Ecto neural progenitor cell (in vitro differentiated cells): ENCODE measurements at regions not wholly inside any gene's neighbourhood (a gene's known extent, or its start where the extent isn't known, plus 50 kb on each side); places are given as distances from the start of the nearest gene placed in this dataset.
"Not testable (repeated sequence)": the region's sequence is repeated elsewhere in the genome, so short reads cannot be mapped to it uniquely, and the experiment has no call there.

ENCODE experiments used
- DNase-seq: peaks from one replicate; pipeline ENCODE4 v3.0.0-alpha.2; 2018; ENCODE audit warnings: low spot score

DNA sequence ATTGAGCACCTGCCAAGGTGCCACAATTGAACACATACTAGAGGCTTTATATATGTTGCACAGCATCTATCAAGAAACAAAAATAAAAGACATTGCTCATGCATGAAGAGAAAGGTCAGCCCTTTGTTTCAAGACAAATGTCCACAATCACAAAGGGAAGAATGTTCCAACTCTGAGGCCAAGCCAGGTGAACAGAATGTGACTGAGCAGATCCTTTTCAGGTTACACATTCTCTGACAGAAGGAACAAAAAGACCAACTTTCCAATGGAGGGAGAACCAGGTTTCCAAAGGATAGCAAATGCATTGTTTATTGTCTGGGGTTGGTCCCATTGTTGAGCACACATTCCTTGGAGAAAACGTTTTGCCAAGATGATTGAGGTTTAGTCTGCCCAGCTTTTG is 50.2 kb upstream of the FAM174B start:
- no peak for DNase-seq

DNA sequence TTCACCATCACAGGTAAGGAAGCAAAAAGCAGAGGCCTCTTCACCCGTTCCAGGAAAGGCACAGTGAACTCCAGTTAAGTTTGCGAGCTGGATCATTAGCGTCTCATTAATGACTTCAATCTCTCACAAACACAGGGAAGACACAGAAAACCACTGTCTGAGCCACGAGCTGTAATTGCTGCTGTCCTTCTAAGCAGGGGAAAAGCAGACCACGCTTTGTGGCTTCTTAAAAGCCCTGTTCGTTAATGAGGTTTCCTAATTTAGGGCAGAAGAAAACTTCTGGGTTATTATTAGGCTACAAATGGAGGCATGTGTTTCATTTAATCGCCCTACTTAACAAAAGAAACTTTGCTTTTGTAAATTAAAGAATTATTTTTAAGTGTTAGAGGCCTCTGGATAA is 50.6 kb upstream of the FAM174B start:
- DNase-seq, result no peak

DNA sequence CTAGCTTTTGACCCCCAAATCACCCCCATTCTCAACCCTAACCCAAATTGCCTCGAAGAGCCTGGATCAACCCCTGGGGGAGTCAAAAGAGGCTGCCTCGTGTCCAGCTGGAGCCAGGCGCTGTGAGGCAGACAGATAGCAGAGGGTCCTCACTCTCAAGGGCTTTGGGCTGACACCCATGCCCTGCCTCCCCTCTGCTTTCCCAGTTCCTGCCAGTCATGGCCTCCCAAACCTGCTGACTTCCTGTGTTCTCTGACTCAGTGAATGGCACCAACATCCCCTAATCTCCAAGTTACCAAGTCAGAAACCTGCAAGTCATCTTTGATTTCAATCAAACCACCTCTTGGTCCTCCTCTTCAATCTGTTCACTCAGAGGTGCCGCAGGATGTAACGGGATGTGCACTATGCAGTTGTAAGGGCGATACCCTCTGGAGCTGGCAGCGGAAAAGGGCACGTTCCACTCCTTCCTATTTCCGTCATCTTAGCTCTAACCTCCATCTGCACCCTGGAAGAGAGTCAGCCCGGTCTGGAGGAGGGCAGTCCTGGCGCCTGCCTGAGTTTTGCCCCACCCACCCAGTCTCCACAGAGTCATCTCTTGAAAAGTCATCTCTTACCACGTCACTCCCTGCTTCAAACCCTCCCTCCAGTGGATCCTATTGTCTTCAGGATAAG is 52.4 kb upstream of the FAM174B start:
- DNase-seq, result no peak

DNA sequence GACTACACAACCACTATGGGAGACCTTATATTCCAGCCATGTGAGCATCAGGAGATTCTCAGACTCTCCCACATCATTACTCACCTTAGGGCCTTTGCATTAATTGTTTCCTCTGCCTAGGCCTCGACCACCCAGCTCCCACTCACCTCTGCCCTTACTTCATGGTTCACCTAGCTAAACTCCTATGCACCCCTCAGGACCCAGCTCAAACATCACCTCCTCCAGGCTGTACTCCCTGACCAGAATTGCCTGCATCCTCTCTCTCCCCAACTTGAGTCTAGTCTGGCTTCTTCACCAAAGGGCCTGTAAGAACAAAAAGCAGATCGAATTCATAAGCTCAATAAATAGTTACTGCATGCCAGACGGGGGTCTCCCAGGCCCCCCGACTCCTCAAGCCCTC is 53.1 kb upstream of the FAM174B start:
- no peak for DNase-seq

DNA sequence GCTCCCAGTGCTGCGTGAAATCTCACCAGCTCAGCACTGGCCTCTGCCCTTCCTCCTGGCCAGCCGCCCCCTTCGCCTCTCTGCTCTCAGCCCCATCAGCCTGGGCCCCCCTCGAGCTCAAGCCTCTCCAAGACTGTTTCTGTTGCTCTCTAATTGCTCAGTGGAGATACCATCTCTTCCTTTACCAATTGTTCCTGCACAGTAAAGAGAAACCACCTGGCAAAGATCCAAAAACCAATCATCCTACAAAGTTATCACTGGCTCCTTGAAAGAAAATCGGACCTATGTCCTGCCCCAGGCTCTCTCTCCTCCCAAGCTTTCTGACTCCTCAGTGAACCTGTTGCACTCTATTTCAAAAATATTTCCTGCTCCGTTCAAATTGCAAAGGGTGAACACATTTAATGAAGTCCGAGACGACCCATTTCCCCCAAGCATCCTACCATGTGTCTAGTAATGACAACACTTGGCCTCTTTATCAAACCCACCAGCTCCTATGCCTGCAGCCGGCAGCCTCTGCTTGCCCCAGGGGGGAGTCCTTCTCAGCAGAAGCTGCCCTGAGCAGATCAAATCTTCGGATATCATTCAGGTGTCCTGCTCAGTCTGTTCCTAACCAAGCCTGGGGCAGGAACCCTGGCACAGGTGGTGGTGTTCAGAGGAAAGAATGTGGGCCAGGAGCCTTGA is 53.7 kb upstream of the FAM174B start:
- no peak for DNase-seq

DNA sequence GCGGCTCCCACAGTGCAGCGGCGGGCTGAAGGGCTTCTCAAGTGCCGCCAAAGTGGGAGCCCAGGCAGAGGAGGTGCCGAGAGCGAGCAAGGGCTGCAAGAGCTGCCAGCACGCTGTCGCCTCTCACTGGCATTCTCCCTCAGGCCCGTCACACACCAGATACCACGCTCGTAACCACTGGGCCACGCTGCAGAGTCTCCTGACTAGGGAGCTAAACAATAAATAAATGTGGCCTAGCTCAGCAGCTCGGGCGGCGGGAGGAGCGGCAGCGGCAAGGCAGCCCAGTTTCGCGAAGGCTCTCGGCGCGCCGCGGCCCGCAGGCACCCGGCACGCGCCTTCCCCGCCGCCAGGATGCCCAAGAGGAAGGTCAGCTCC is 55.9 kb upstream of the FAM174B start:
- DNase-seq, result peak; percentile 67

DNA sequence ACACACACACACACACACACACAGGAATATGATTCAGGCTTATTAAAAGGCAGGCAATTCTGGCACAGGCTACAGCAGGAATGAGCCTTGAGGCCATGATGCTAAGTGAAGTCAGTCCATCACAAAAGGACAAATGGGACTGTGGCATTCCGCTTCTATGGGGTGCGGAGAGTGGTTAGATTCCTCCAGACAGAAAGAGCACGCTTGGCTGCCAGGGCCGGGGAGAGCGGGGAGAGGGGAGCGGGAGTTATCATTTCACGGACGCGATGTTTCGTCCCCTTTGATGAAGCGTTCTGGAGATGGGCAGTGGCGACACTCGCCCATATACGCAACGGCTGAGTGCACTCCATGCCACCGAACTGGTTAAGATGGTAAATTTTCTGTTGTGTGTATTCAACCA is 58.5 kb upstream of the FAM174B start:
- peak; percentile 55 for DNase-seq

DNA sequence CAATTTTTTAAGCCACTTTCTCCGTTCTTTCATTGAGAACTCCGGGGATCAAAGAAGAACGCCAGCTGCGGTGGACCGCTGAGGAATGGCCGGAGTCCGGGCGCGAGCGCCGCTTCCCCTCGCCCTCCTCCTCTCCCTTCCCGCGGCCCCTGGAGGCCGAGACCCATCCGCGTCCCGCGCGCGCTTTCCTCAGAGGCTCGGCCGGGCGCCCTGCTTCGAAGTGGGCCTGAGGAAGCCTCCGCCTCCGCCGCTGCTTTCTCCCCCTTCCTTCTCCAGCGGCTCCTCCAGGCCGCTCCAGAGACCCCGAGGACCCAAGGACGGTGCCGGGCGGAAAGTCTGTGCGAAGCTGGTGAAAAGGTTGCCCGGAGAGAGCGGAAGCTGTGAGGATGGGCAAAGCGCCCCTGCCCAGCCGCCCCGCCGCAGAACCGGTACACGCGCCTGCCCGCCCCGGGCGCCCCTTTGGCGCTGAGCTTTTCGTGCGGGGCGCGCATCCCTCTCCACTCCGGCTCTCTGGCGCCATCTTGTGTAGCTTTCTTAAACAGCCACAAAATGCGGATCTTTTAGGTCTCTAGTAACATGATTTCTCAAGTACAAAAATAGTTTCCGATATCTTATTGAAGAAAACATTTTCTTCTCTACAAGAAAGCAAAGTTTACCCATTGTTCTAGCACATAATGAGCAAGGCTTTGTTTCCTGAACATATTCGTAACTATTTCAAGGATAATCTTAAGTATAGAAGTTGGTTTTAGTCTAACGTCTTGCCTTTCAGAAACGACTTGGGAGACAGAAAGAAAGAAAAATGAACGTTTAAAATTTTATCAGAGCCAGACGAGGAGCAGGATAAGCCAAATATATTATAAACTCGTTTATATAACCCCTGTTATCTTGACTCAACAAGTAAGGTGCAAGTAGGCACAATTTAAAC is 59.2 kb upstream of the FAM174B start:
- peak; percentile 85 for DNase-seq

DNA sequence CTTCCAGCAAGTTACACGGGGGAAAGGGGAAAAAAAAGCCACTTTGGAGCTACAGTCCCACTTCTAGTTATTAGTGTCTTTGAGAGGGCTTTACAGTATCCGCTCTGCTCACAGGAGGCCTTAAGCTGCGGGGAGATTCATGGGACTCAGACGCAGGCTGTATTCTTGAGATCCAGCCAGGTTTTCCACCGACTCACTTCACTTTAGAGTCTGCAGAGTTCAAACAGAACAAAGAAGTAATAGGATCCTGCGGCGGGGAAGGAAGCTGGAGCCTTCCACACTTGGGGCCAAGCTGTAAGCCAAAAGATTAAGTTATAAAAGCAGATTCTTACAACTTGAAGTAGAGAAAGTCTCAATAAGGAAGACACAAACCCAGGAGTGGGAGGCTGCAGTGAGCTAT is 60.2 kb upstream of the FAM174B start:
- DNase-seq, result no peak

DNA sequence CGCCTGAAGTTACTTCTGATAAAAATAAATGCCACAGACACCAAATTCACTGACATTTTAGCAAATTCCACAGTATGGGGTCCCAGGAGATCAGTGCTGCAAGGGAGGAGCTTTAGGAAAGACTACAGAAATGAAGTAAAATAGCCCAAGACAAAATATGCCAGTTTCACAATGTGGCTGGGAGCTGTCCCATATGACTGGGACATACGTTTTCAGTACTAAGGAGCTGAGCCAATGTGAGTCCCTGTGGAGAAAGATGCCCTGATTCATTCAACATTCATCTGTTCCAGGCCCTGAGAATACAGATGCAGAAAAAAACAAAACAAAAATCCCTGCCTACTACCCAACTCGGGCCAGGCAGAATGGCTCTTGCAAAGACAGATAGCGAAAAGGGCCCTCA is 63.4 kb upstream of the FAM174B start:
- no peak for DNase-seq

DNA sequence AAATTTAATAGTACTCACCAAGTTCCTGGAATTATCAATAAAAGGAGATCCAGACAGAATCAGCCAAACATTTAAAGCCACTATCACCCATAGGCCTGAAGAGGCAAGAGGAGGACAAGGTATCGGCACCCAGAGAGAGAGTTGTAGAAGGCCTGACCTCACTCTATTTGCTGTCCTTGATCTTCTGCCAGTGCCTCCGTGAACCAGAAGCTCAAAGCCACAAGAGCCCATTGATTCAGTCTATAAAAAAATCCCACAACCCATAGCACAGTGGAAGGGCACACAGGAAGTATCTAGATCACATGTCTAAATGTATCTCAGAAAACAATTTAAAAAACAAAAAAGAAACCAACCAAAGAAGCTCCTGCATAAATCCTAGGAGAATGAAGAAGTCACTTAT is 68.6 kb upstream of the FAM174B start:
- no peak for DNase-seq

DNA sequence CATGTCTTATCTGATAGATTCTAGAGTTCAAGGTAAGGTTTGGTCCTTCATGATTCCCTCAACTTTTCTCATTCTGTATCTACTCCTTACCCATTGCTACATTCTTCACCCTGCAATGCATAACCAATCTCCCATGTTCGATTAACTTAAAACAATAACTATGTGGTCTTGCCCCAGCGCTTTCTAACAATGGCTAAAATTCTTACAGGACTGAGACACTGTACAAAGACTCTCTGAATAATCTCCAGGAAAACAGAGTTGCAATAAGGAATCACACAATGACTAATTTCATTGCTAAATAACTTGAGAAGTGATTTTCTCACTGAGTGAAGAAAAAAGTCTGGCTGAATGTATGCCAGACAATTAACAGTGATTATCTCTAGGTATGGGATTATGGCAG is 69.6 kb upstream of the FAM174B start:
- no peak for DNase-seq

DNA sequence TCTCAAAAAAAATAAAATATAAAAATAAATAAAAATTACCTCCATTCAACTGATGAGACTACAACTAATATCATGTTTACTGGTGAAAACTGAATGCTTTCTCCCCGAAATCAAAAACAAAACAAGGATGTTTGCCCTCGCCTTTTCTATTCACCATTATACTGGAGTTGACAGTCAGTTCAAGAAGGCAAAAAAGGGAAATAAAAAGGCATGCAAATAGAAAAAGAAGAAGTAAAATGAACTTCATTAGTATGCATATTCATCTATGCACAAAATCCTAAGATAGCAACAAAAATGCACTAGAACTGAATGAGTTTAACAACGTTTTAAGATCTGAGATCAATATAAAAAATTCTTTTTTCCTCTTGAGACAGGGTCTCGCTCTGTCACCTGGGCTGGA is 72.7 kb upstream of the FAM174B start:
- DNase-seq, result no peak

DNA sequence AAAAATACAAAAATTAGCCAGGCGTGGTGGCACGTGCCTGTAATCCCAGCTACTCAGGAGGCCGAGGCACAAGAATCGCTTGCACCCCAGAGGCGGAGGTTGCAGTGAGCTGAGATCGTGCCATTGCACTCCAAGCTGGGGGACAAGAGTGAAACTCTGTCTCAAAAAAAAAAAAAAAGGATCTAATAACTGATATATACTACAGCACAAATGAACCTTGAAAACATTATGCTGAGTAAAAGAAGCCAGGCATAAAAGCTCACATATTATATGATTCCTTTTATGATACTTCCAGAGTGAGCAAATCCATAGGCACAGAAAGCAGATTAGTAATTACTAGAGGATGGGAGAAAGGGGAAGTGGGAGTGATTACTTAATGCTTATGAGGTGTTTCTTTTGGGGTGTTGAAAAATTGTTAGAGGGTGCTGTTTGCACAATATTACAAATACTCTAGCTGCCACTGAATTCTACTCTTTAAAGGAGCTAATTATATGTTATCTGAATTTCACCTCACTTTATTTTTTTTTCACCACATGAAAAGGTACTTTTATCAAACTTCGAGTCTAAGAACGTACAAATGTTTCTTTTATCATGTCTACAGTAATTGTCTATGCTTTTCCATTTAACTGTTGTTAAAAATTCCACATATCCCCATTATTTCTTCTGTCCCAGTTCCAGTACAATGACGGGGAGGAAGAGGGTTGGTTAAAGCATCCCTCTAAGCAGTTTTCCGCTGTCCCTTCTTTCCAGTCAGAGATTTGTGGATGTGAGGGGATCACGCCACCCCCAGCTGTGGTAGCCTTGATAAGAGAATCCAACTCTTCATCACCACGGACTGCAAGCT is 77.7 kb upstream of the FAM174B start:
- DNase-seq, result no peak

DNA sequence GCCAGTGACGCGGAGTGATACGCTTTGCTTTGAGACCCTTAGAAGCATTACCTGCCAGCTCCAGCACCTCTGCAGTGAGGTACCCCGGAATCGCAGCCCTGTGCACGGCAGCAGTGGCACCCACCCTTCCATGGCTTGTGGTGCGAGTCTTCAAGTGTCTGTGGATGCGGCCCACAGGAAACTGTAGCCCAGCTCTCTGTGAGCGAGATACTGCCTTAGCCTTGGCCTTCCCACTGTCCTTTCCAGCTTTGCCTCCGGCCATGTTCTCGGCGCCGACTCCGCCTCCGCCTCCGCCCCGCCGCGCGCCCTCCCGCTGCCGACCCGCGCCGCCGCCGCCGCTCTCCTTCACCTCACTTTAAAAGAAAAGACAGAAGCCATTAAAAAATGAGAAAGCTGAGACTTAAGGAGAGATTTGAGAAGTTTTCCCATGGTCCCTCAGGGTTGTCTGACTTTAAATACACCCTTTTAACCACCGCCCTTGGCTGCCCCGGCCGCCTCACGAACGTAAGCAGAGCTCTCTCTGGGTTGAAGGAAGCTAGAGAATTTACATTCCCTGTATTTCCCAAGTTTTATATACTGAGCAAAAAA is 78.5 kb upstream of the FAM174B start:
- DNase-seq, result peak; percentile 51

DNA sequence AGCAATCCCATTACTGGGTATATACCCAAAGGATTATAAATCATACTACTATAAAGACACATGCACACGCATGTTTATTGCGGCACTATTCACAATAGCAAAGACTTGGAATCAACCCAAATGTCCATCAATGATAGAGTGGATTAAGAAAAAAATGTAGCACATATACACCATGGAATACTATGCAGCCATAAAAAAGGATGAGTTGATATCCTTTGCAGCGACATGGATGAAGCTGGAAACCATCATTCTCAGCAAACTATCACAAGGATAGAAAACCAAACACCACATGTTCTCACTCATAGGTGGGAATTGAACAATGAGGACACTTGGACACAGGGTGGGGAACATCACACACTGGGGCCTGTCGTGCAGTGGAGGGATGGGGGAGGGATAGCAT is 83.7 kb upstream of the FAM174B start:
- not testable (repeated sequence) for DNase-seq

DNA sequence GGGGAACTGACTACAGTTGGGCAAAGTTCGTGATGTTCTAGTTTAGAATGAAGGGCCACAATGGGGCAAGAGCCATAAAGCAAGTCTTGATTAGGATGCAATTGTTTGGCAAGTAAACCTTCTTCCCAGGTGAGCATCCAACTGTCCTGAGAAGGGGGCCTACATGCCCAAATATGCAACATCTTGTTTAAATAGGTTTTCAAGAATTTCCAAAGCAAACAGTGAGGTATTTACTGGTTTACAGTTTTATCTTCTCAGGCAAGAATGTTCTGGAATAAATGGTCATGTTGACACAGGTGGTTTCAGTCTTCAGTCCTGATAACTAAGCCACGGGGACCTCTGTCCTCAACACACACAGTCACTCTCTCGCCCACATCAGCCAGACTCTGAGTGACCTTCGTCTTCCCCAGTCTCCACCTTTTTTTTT is 90.3 kb upstream of the FAM174B start:
- DNase-seq, result no peak

DNA sequence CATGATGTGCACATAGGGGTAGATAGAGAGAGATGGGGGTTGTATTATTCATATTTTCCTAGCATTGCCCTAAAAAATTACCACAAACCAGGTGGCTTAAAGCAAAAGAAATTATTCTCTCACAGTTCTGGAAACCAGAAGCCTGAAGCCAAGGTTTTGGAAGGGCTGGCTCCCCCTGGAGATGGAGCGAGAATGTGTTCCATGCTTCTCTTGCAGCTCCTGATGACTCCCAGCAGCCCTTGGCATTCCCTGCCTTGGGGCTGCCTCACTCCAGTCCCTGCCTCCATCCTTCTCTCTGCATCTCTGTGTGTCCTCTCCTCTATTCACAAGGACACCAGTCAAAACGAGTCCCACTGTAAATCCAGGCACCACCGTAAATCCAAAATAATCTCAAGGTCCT is 91.5 kb upstream of the FAM174B start:
- no peak for DNase-seq

DNA sequence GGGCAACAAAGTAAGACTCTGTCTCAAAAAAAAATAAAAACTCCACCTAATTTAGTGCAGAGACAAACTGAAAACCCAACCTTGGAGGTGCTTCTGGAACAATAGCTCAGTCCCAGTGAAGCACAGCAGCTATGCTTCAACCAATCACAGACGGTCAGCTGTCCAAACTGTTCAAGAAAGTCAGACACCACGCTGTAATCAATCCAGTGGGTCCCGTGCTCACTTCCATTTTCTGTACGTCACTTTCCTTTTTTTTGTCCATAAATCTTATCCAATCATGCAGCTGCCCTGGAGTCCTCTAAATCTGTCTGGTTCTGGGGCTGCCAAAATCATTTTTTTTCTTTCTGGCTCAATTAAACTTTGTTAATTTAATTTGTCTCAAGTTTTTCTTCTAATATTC is 93.6 kb upstream of the FAM174B start:
- DNase-seq, result no peak

DNA sequence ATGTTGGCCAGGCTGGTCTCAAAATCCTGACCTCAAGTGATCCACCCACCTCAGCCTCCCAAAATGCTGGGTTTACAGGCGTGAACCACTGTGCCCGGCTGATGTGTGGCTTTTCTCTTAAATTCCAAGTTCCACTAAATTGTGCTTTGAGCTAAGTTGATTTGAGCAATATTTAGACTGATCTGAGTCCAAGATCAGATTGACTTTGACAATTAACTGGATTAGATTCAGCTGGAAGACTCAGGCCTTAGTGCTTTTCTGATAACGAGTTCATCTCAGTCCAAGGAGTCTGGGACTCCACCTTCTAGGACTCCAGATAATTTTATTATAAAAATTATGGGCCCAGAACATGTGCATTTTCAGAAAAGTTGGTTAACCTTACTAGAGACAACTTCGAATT is 94.4 kb upstream of the FAM174B start:
- DNase-seq, result no peak

DNA sequence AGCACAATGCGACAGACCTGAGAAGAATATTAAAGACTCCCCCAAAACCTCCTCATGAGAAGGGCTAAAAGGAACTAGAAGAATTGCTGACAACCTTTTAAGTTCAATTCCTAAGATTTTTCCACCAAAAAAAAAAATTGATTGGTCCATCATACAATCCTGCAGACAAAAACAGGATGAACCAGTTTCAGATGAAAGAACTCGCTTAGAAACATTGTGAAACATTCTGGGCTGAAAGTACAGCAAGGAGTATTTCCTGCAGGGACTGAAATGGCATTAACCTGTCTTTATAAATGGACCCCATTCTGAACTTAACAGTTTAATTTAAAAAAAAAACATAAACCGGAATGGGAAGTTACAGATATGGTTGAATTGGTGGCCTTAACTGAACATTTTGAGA is 96.0 kb upstream of the FAM174B start:
- DNase-seq, result no peak

DNA sequence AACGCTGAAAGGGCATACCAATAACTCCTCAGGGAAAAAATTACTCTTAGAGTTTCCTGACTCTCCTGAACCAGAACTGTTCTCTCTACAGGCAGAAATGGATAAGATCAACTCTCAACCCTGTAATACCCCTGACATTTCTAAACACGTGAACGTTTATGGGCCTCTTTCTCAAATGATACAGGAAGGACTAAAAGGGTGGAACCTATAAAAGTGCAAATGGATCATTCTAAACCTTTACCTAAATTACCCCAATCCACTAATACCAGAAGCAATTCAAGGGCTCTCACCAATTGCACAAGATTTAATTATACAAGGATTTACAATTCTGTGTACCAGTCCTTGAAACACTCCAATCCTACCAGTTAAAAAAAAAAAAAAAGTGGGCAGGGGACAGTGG is 98.0 kb upstream of the FAM174B start:
- no peak for DNase-seq
